ENCODE measurements at regions not wholly inside any gene's neighbourhood (a gene's known extent, or its start where the extent isn't known, plus 50 kb on each side); places are given as distances from the start of the nearest gene placed in this dataset.

- no peak overlapping the region for H3K27ac ChIP-seq (ENCODE audit: low read depth, low read length)
- H3K27me3 ChIP-seq (ENCODE audit: control insufficient read depth, insufficient read depth, low read length), result no peaks in the 10 kb centered on the region
- H3K36me3 ChIP-seq (ENCODE audit: control insufficient read depth, insufficient read depth, low read length), result no peaks in the 10 kb centered on the region
- no peak overlapping the region for H3K4me3 ChIP-seq (ENCODE audit: low read depth, low read length)
- no peak overlapping the region for H3K9ac ChIP-seq (ENCODE audit: low read depth, low read length)
- H3K4me1 ChIP-seq (ENCODE audit: control insufficient read depth, insufficient read depth, low read length), result 0 out of 2 replicates have a peak, but pooled peaks cover 2% of the 10 kb centered on the region
- no peaks in the 10 kb centered on the region for H3K9me3 ChIP-seq (ENCODE audit: control insufficient read depth, insufficient read depth, low read length)
Observed at GRCh38 chr2:67237288-67237687, 159.8 kb upstream of the ETAA1 start.

- no peaks in the 10 kb centered on the region for H3K4me1 ChIP-seq (ENCODE audit: control insufficient read depth, insufficient read depth, low read length)
- no peaks in the 10 kb centered on the region for H3K36me3 ChIP-seq (ENCODE audit: control insufficient read depth, insufficient read depth, low read length)
- H3K27ac ChIP-seq (ENCODE audit: low read depth, low read length), result no peak overlapping the region
- no peaks in the 10 kb centered on the region for H3K9me3 ChIP-seq (ENCODE audit: control insufficient read depth, insufficient read depth, low read length)
- H3K9ac ChIP-seq (ENCODE audit: low read depth, low read length), result no peak overlapping the region
- no peaks in the 10 kb centered on the region for H3K27me3 ChIP-seq (ENCODE audit: control insufficient read depth, insufficient read depth, low read length)
- no peak overlapping the region for H3K4me3 ChIP-seq (ENCODE audit: low read depth, low read length)
Observed at GRCh38 chr2:67240507-67240906, 156.6 kb upstream of the ETAA1 start.

- Histone ChIP-seq H3K9me3 (ENCODE audit: control insufficient read depth, insufficient read depth, low read length) (no peaks in the 10 kb centered on the region), H3K27me3 (ENCODE audit: control insufficient read depth, insufficient read depth, low read length) (no peaks in the 10 kb centered on the region), H3K4me3 (ENCODE audit: low read depth, low read length) (no peak overlapping the region), H3K4me1 (ENCODE audit: control insufficient read depth, insufficient read depth, low read length) (no peaks in the 10 kb centered on the region), H3K27ac (ENCODE audit: low read depth, low read length) (no peak overlapping the region), H3K9ac (ENCODE audit: low read depth, low read length) (no peak overlapping the region), H3K36me3 (ENCODE audit: control insufficient read depth, insufficient read depth, low read length) (no peaks in the 10 kb centered on the region)
Observed at GRCh38 chr2:67241453-67241852, 155.7 kb upstream of the ETAA1 start.

- Histone ChIP-seq H3K9me3 (ENCODE audit: control insufficient read depth, insufficient read depth, low read length) (no peaks in the 10 kb centered on the region), H3K9ac (ENCODE audit: low read depth, low read length) (no peak overlapping the region), H3K4me1 (ENCODE audit: control insufficient read depth, insufficient read depth, low read length) (no peaks in the 10 kb centered on the region), H3K36me3 (ENCODE audit: control insufficient read depth, insufficient read depth, low read length) (no peaks in the 10 kb centered on the region), H3K27me3 (ENCODE audit: control insufficient read depth, insufficient read depth, low read length) (no peaks in the 10 kb centered on the region), H3K27ac (ENCODE audit: low read depth, low read length) (no peak overlapping the region), H3K4me3 (ENCODE audit: low read depth, low read length) (no peak overlapping the region)
Observed at GRCh38 chr2:67242456-67242855, 154.7 kb upstream of the ETAA1 start.

GRCh38 chr2:67243919-67244318 lies 153.2 kb upstream of the ETAA1 start:
- no peaks in the 10 kb centered on the region for H3K4me1 ChIP-seq (ENCODE audit: control insufficient read depth, insufficient read depth, low read length)
- no peak overlapping the region for H3K4me3 ChIP-seq (ENCODE audit: low read depth, low read length)
- H3K9me3 ChIP-seq (ENCODE audit: control insufficient read depth, insufficient read depth, low read length), result no peaks in the 10 kb centered on the region
- H3K27me3 ChIP-seq (ENCODE audit: control insufficient read depth, insufficient read depth, low read length), result no peaks in the 10 kb centered on the region
- no peak overlapping the region for H3K9ac ChIP-seq (ENCODE audit: low read depth, low read length)
- H3K36me3 ChIP-seq (ENCODE audit: control insufficient read depth, insufficient read depth, low read length), result no peaks in the 10 kb centered on the region
- no peak overlapping the region for H3K27ac ChIP-seq (ENCODE audit: low read depth, low read length)

- Histone ChIP-seq H3K36me3 (ENCODE audit: control insufficient read depth, insufficient read depth, low read length) (no peaks in the 10 kb centered on the region), H3K4me3 (ENCODE audit: low read depth, low read length) (no peak overlapping the region), H3K27me3 (ENCODE audit: control insufficient read depth, insufficient read depth, low read length) (no peaks in the 10 kb centered on the region), H3K9ac (ENCODE audit: low read depth, low read length) (no peak overlapping the region), H3K27ac (ENCODE audit: low read depth, low read length) (no peak overlapping the region), H3K9me3 (ENCODE audit: control insufficient read depth, insufficient read depth, low read length) (no peaks in the 10 kb centered on the region), H3K4me1 (ENCODE audit: control insufficient read depth, insufficient read depth, low read length) (no peaks in the 10 kb centered on the region)
Observed at GRCh38 chr2:67246791-67247190, 150.3 kb upstream of the ETAA1 start.

- Histone ChIP-seq H3K4me3 (ENCODE audit: low read depth, low read length) (no peak overlapping the region), H3K27me3 (ENCODE audit: control insufficient read depth, insufficient read depth, low read length) (no peaks in the 10 kb centered on the region), H3K9me3 (ENCODE audit: control insufficient read depth, insufficient read depth, low read length) (no peaks in the 10 kb centered on the region), H3K9ac (ENCODE audit: low read depth, low read length) (no peak overlapping the region), H3K36me3 (ENCODE audit: control insufficient read depth, insufficient read depth, low read length) (no peaks in the 10 kb centered on the region), H3K27ac (ENCODE audit: low read depth, low read length) (no peak overlapping the region), H3K4me1 (ENCODE audit: control insufficient read depth, insufficient read depth, low read length) (no peaks in the 10 kb centered on the region)
Observed at GRCh38 chr2:67251741-67252140, 145.4 kb upstream of the ETAA1 start.

GRCh38 chr2:67255933-67256615 lies 141.1 kb upstream of the ETAA1 start:
- Histone ChIP-seq H3K9ac (ENCODE audit: low read depth, low read length) (no peak overlapping the region), H3K9me3 (ENCODE audit: control insufficient read depth, insufficient read depth, low read length) (no peaks in the 10 kb centered on the region), H3K27ac (ENCODE audit: low read depth, low read length) (no peak overlapping the region), H3K36me3 (ENCODE audit: control insufficient read depth, insufficient read depth, low read length) (no peaks in the 10 kb centered on the region), H3K27me3 (ENCODE audit: control insufficient read depth, insufficient read depth, low read length) (no peaks in the 10 kb centered on the region), H3K4me1 (ENCODE audit: control insufficient read depth, insufficient read depth, low read length) (no peaks in the 10 kb centered on the region), H3K4me3 (ENCODE audit: low read depth, low read length) (no peak overlapping the region)

GRCh38 chr2:67256892-67257291 lies 140.2 kb upstream of the ETAA1 start:
- no peaks in the 10 kb centered on the region for H3K4me1 ChIP-seq (ENCODE audit: control insufficient read depth, insufficient read depth, low read length)
- no peaks in the 10 kb centered on the region for H3K36me3 ChIP-seq (ENCODE audit: control insufficient read depth, insufficient read depth, low read length)
- no peak overlapping the region for H3K4me3 ChIP-seq (ENCODE audit: low read depth, low read length)
- H3K27me3 ChIP-seq (ENCODE audit: control insufficient read depth, insufficient read depth, low read length), result no peaks in the 10 kb centered on the region
- H3K9me3 ChIP-seq (ENCODE audit: control insufficient read depth, insufficient read depth, low read length), result no peaks in the 10 kb centered on the region
- H3K9ac ChIP-seq (ENCODE audit: low read depth, low read length), result no peak overlapping the region
- H3K27ac ChIP-seq (ENCODE audit: low read depth, low read length), result no peak overlapping the region

GRCh38 chr2:67258122-67258521 lies 139.0 kb upstream of the ETAA1 start:
- Histone ChIP-seq H3K9ac (ENCODE audit: low read depth, low read length) (no peak overlapping the region), H3K27me3 (ENCODE audit: control insufficient read depth, insufficient read depth, low read length) (no peaks in the 10 kb centered on the region), H3K27ac (ENCODE audit: low read depth, low read length) (no peak overlapping the region), H3K9me3 (ENCODE audit: control insufficient read depth, insufficient read depth, low read length) (no peaks in the 10 kb centered on the region), H3K4me1 (ENCODE audit: control insufficient read depth, insufficient read depth, low read length) (no peaks in the 10 kb centered on the region), H3K4me3 (ENCODE audit: low read depth, low read length) (no peak overlapping the region), H3K36me3 (ENCODE audit: control insufficient read depth, insufficient read depth, low read length) (no peaks in the 10 kb centered on the region)

- Histone ChIP-seq H3K27me3 (ENCODE audit: control insufficient read depth, insufficient read depth, low read length) (no peaks in the 10 kb centered on the region), H3K9ac (ENCODE audit: low read depth, low read length) (no peak overlapping the region)
Observed at GRCh38 chr2:67258831-67259230, 138.3 kb upstream of the ETAA1 start.

More at GRCh38 chr2:67258831-67259230, 138.3 kb upstream of the ETAA1 start:
- Histone ChIP-seq H3K4me1 (ENCODE audit: control insufficient read depth, insufficient read depth, low read length) (no peaks in the 10 kb centered on the region), H3K4me3 (ENCODE audit: low read depth, low read length) (no peak overlapping the region), H3K27ac (ENCODE audit: low read depth, low read length) (no peak overlapping the region), H3K36me3 (ENCODE audit: control insufficient read depth, insufficient read depth, low read length) (no peaks in the 10 kb centered on the region), H3K9me3 (ENCODE audit: control insufficient read depth, insufficient read depth, low read length) (no peaks in the 10 kb centered on the region)

All from HUES48 (cell line).